ENCODE measurements at regions not wholly inside any gene's neighbourhood (a gene's known extent, or its start where the extent isn't known, plus 50 kb on each side); places are given as distances from the start of the nearest gene placed in this dataset.

DNA sequence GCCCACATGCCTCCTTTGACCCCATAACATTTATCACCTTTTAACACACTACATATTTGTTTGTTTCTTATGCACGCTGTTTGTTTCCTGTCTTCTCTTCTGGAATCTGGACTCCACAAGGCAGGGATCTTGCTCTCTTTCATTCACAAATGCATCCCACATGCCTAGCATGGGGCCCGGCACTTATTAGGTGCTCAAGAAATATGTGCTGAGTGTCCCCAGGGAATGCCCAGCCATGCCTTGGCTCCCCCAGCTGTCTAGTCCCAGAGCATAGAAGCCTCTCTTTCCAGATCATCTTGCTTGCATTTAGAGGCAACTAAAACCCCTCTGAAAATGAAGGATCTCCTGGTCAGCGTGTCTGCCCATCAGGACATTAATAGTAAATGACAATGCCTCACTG lies 283.7 kb downstream of the CBLN1 start:
- H3K27ac ChIP-seq: no peak overlapping the region
- TF ChIP-seq, protein P1, sequence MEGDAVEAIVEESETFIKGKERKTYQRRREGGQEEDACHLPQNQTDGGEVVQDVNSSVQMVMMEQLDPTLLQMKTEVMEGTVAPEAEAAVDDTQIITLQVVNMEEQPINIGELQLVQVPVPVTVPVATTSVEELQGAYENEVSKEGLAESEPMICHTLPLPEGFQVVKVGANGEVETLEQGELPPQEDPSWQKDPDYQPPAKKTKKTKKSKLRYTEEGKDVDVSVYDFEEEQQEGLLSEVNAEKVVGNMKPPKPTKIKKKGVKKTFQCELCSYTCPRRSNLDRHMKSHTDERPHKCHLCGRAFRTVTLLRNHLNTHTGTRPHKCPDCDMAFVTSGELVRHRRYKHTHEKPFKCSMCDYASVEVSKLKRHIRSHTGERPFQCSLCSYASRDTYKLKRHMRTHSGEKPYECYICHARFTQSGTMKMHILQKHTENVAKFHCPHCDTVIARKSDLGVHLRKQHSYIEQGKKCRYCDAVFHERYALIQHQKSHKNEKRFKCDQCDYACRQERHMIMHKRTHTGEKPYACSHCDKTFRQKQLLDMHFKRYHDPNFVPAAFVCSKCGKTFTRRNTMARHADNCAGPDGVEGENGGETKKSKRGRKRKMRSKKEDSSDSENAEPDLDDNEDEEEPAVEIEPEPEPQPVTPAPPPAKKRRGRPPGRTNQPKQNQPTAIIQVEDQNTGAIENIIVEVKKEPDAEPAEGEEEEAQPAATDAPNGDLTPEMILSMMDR (conservative IDR thresholded peaks at IDR 0.05): no peak

DNA sequence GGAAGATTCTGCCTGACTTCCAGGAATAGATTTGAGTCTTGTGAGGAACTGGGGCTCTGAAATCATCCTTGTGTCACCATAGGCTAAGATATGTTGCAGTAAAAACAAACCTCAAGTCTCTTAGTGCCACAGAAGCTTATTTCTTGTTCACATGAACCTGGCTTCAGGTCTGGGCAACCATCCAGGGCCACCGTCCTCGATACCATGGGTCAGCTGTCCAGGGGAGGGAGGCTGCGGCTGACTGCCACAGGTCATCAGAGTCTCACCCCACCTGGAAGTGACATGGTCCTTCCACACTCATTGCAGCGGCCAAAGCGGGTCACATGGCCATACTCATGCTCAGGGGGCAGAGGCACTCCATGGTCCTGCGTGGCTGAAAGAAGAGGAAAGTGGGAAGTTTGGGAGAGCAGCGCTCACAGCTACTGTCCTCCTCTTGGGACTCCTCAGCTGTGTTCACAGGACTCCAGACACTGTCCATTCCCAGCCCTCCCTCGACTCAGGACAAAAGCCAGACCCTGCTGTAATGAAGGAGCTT lies 284.5 kb downstream of the CBLN1 start:
- no peak overlapping the region for H3K27ac ChIP-seq
- TF ChIP-seq, protein P1 (conservative IDR thresholded peaks at IDR 0.05): no peak

DNA sequence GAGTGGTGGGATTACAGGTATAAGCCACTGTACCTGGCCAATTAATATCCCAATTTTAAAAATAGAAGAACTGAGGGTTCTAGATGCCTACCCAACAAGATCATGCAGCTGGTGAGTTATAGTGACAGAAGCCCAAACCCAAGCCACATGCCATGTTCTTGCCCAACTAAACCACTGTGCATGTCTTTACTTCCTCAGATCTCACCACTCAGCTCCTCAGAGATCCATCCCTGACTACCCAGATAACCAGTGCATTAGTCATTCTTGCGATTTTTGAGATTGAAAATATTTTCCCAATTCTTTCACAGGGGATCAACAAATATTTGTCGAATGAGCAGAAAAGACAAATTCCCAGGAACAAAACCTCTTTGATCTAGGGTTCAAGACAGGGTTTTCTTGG lies 303.1 kb downstream of the CBLN1 start:
- TF ChIP-seq, protein P1 (conservative IDR thresholded peaks at IDR 0.05): no peak
- no peak overlapping the region for H3K27ac ChIP-seq

DNA sequence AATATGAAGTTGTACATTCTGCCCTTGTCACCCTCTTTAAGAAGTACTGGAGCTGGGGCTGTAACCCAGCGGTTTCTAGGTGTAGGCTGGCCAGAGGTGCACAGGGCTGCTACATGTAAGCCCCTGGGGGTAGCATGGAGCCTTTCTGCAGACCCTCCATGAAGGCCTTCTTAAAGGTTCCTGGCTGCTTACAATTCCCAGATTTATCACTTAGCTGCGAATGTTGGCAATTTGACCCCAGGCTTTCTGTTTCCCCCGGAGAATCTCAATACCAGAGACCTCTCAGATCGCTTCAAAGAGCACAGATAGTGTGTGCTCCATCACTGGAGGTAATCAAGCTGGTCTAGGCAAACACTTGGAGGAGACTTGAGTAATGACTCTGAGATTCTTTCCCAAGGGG lies 309.4 kb downstream of the CBLN1 start:
- TF ChIP-seq, protein P1 (conservative IDR thresholded peaks at IDR 0.05): no peak
- no peak overlapping the region for H3K27ac ChIP-seq

DNA sequence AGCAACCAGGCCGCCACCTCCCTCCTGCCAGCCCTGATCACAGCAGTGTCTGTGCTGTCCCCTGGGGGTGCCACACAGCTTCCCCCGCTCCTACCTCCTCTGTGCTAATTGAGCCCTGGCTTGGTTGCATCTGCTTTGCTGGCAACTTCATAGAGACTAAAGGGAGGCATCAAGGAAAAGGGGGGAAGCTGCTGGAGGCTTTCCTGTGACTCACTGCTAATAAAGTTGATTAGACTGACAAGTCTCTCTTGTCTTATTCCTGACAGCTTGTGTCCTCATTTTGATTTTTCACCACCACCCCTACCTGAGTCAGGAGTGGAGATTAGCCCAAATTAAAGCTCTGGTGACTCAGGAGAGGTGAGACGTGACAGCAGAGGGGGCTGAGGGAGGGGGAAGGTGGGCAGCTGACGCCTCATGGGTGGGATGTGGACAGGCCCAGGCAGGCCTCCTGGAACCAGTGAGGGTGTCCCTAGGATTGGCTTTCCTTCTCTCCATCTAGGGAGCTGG lies 310.0 kb downstream of the CBLN1 start:
- TF ChIP-seq, protein P1 (conservative IDR thresholded peaks at IDR 0.05): no peak
- no peak overlapping the region for H3K27ac ChIP-seq

DNA sequence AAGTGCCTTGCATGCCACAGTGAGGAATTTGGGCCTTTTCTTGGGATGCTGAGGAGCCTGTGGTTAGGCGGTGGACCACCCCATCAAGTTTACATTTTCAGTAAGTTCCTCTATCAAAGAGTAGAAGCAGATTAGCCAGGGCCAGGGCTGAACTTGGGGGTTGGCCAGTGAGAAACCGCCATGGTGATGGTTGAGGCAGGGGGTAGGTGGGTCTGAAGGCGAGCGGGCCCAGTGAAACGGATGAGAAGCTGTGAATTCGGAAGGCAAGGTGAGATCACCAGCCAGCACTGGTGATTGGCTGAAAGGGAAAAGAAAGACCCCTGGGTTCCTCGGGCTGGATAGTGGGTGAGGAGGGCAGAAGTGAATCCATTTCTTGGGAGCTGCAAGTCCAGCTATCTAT lies 311.4 kb downstream of the CBLN1 start:
- TF ChIP-seq, protein P1 (conservative IDR thresholded peaks at IDR 0.05): no peak
- no peak overlapping the region for H3K27ac ChIP-seq

DNA sequence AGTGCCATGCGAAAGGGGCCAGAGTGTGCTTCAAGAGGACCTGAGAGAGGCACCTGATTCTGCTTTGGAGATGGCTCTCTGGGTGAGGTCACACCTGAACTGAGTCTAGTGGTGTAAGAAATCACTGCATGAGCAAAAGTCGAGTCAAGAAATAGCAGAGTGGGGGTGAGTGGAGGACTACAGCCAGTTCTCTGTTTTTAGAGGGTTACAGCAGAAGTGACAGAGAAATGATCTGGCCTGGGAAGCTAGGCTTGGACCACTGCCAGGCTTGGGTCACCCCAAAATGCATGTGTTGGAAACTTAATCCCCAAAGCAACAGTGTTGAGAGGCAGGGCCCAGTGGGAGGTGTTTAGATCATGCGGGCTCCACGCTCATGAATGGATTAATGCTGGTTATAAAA lies 312.0 kb downstream of the CBLN1 start:
- TF ChIP-seq, protein P1 (conservative IDR thresholded peaks at IDR 0.05): no peak

More for the DNA sequence above, 312.0 kb downstream of the CBLN1 start:
- no peak overlapping the region for H3K27ac ChIP-seq
